Muscle layer of duodenum (tissue), 2 donors: ENCODE measurements at regions not wholly inside any gene's neighbourhood (a gene's known extent, or its start where the extent isn't known, plus 50 kb on each side); places are given as distances from the start of the nearest gene placed in this dataset.
"Not testable (repeated sequence)": the region's sequence is repeated elsewhere in the genome, so short reads cannot be mapped to it uniquely, and the experiment has no call there.

Experiments
- H3K27ac ChIP-seq: one replicate; pipeline ENCODE4 v1.7.0; 2013; ENCODE audit warnings: mild to moderate bottlenecking, low read length
- H3K27me3 ChIP-seq: one replicate; pipeline ENCODE4 v1.7.0; 2013; ENCODE audit warnings: low read depth, mild to moderate bottlenecking, control low read depth, low read length
- H3K36me3 ChIP-seq, 2 donors: one replicate each; pipeline ENCODE4 v1.7.0; 2013; ENCODE audit warnings: low read length in 2 of 2, control low read depth in 1 of 2, mild to moderate bottlenecking in 1 of 2; ENCODE audit not compliant: insufficient read depth in 2 of 2, control insufficient read depth in 1 of 2
- H3K4me1 ChIP-seq, 2 donors: one replicate each; pipeline ENCODE4 v1.7.0; 2013; ENCODE audit warnings: low read length in 2 of 2, mild to moderate bottlenecking in 2 of 2, control low read depth in 1 of 2, moderate library complexity in 1 of 2; ENCODE audit not compliant: insufficient read depth in 2 of 2, control insufficient read depth in 1 of 2
- H3K4me3 ChIP-seq, 2 donors: one replicate each; pipeline ENCODE4 v1.7.0; 2013; ENCODE audit warnings: low read length in 2 of 2, low read depth in 1 of 2, mild to moderate bottlenecking in 1 of 2
- H3K9me3 ChIP-seq, 2 donors: one replicate each; pipeline ENCODE4 v1.7.0; 2013; ENCODE audit warnings: low read length in 2 of 2, control low read depth in 1 of 2, mild to moderate bottlenecking in 1 of 2; ENCODE audit not compliant: control insufficient read depth in 1 of 2
- donor health status: healthy.

DNA sequence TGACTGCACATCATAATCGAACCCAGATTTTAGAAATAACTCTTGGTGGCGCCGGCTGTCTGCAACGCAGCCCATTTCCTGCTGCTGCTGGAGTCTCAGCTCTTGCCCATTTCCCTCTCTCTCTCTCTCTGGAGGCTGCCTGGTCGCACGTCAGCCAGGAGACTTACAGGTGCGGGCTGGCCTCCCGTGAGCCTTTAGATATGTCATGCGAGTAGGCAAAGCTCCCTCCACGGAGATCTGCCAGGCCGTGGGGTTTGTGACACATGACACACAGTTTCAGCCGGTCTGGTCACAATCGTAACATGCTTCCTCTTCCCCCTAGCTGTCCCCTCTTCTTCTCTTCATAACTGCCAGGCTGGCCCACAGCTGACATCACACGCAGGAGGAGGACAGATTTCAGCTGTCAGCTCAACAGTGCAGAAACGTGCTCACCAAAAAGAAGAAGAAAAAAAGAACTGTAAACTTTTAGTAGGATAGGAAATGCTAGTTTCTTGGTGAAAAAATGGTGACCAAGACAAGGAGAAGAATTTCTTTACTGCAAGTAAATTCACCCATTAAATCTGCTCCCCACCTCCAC lies 489.3 kb downstream of the ZNF516 start:
- H3K36me3 ChIP-seq: no peaks in the 10 kb centered on the region
- no peaks in the 10 kb centered on the region for H3K27me3 ChIP-seq
- no peak overlapping the region for H3K27ac ChIP-seq
- H3K4me3 ChIP-seq: no peak overlapping the region
- H3K4me1 ChIP-seq: peaks cover 0 to 6% of the 10 kb centered on the region in 2 donors
- H3K9me3 ChIP-seq: no peaks in the 10 kb centered on the region

DNA sequence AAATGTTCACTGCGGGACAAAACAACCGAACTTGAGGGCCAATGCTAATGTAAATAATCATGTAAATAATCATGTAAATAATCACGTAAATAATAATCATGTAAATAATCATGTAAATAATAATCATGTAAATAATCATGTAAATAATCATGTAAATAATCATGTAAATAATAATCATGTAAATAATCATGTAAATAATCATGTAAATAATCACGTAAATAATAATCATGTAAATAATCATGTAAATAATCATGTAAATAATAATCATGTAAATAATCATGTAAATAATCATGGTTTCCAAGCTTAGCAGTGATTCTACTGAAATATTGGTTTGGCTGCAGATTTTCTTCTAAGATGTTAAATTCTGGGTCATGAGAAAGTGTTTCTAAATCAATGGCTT lies 507.1 kb downstream of the ZNF516 start:
- H3K4me3 ChIP-seq, H3K36me3 ChIP-seq: not testable (repeated sequence)

DNA sequence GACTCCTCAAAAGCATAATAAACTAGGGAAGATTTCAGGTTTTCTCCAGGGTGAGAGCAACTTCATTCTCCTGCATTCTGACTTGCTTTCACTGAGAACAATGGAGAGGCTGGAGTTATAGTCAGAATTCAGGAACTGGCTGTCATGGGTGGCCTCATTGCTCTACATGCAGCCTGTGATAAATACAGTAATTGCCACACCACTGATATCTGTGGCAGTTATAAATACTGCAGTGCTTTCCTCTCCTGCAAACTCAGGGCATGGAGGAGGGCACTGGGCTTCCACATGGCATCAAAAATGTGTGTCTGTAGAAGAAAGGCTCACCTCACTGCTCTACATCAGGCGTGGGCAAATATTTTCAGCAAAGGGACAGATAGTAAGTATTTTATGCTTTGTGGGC lies 510.2 kb downstream of the ZNF516 start:
- Histone ChIP-seq H3K36me3 (no peaks in the 10 kb centered on the region), H3K4me3 (no peak overlapping the region), H3K27ac (no peak overlapping the region), H3K27me3 (no peaks in the 10 kb centered on the region), H3K9me3 (no peaks in the 10 kb centered on the region), H3K4me1 (no peaks in the 10 kb centered on the region)

More for the DNA sequence above, 507.1 kb downstream of the ZNF516 start:
- not testable (repeated sequence) for H3K27ac ChIP-seq, H3K9me3 ChIP-seq, H3K27me3 ChIP-seq, H3K4me1 ChIP-seq

DNA sequence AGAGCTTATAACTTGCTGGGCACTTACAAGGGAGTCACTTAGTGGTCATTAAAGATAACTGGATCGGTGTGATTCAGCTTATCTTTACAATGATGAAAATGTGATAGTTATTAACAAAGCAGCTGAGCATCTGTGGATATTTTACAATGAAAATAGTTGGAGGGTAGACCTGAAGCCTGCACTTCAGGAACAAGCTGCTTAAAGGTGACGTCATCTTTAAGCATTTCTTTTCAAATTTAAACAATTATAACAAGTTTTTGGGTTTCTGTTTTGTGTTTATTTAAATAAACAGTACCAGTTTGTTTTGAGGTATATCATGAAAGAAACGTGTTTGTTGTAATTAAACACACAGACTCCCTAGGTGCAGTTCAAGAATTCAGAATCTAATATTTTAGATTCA lies 513.9 kb downstream of the ZNF516 start:
- no peak overlapping the region for H3K27ac ChIP-seq
- no peaks in the 10 kb centered on the region for H3K4me1 ChIP-seq
- no peak overlapping the region for H3K4me3 ChIP-seq
- no peaks in the 10 kb centered on the region for H3K27me3 ChIP-seq
- no peaks in the 10 kb centered on the region for H3K36me3 ChIP-seq
- no peaks in the 10 kb centered on the region for H3K9me3 ChIP-seq

DNA sequence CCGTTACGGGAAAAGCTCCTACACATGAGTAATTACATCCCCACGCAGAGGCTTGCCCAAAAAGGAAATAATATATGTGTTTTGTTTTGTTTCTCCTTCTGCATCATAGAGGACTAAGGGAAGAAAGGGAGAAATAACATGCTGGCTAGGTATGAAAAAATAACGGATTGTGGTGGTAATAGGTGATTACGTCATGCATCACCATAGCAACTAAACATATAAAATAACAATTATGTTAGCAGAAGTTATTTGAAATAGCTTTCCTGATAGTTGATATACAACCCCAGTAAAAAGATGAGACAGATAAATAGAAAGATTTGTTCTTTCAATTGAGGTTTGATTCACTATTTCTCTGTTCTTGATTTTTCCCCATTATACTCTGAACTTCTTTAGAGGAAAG lies 518.0 kb downstream of the ZNF516 start:
- Histone ChIP-seq H3K27ac (no peak overlapping the region), H3K4me1 (no peaks in the 10 kb centered on the region), H3K4me3 (no peak overlapping the region), H3K9me3 (no peaks in the 10 kb centered on the region), H3K36me3 (no peaks in the 10 kb centered on the region), H3K27me3 (no peaks in the 10 kb centered on the region)

DNA sequence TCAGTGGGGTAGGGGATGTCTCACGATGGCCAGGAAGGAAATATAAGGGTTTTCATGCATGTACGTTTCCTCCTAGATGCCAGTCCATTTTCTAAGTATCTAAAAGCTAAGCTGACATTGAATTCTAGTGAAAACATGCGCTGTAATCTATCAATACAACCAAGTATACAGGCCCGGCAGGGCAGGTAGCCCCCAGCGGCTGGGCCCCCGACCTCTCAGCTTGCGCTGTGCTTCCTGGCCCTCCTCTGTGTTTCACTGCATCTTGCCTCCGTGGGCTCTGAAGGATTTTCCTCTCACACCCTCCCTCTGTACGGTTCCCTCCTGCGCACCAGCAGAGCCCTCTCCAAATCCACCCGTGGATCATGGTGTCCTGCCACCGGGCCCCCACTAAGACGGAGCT lies 524.8 kb downstream of the ZNF516 start:
- Histone ChIP-seq H3K36me3 (no peaks in the 10 kb centered on the region), H3K27me3 (no peaks in the 10 kb centered on the region), H3K4me3 (no peak overlapping the region), H3K27ac (no peak overlapping the region), H3K4me1 (no peaks in the 10 kb centered on the region), H3K9me3 (no peaks in the 10 kb centered on the region)

DNA sequence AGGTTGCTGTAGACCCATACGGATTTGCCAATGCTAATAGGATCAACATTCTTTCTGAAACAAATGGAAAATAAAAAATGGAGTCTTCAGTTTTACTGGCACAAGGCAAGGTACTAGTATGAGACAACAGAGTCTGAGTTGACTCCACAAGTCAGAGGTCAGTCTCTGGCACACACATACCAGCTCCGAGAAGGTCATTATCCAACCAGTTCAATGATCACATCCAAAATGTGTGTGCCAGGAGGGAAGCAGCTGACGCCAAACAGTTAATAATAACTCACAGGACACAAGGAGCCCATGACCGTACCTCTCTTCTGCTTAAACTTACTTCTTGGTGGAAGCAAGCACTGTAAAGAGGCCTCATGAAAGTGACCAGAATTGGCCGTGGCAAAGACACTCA lies 528.6 kb downstream of the ZNF516 start:
- Histone ChIP-seq H3K9me3 (no peaks in the 10 kb centered on the region), H3K27me3 (no peaks in the 10 kb centered on the region), H3K4me1 (no peaks in the 10 kb centered on the region), H3K27ac (no peak overlapping the region), H3K36me3 (no peaks in the 10 kb centered on the region), H3K4me3 (no peak overlapping the region)

DNA sequence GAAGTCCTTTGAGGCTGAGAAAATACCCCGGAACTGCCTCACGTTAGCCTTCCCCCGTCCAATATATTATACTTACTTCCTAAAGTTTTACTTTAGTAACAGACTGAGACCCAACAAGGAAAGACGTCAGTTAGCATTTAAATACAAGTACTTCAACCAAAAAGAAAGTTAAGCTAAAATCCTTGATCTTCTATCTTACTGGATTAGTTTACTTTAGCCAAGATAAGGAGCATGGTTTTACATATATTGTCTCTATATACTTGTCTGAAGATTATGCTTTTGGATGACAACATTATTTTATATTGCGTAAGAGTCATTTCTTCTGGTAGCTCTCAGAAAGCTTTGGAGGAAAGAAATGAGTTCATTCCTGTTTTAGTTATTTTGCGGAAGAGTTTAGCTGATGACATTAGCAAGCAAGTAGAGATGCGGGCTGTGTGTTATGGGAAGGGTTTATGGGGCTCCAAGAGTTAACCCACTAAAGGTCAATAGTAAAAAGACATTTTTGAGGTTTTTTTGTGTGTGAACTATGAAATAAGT lies 532.9 kb downstream of the ZNF516 start:
- H3K4me3 ChIP-seq: no peak overlapping the region
- no peaks in the 10 kb centered on the region for H3K36me3 ChIP-seq
- H3K27me3 ChIP-seq: no peaks in the 10 kb centered on the region
- no peaks in the 10 kb centered on the region for H3K9me3 ChIP-seq
- H3K27ac ChIP-seq: no peak overlapping the region
- H3K4me1 ChIP-seq: no peaks in the 10 kb centered on the region

DNA sequence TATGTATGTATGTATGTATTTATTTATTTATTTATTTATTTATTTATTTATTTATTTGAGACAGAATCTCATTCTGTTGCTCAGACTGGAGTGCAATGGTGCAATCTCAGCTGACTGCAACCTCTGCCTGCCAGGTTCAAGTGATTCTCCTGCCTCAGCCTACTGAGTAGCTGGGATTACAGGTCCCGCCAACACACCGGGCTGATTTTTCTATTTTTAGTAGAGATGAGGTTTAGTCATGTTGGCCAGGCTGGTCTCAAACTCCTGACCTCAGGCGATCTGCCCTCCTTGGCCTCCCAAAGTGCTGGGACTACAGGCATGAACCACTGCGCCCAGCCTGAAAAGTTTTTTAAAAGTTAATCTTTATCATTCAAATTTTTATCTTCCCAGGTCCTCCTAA lies 532.9 kb upstream of the SMIM21 start:
- not testable (repeated sequence) for H3K4me3 ChIP-seq, H3K36me3 ChIP-seq, H3K9me3 ChIP-seq, H3K4me1 ChIP-seq, H3K27ac ChIP-seq, H3K27me3 ChIP-seq

DNA sequence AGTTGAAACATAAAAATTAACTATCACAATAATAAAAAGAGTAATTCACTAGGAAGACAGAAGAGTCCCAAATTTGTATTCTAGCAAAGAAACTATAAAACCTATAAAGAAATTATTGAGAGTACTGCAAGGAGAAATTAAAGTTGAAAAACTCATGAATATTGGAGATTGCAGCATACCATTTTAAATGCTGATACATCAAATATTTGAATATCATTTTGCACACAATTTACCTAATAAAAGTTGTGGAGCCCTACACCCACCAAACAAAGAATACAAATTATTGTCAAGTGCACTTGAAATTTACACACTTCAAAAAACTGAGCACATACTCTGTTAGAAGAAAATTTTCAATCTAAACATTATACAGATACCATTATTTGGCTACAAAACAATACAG lies 531.6 kb upstream of the SMIM21 start:
- Histone ChIP-seq H3K27me3 (no peaks in the 10 kb centered on the region), H3K27ac (no peak overlapping the region), H3K36me3 (no peaks in the 10 kb centered on the region), H3K4me3 (no peak overlapping the region), H3K9me3 (no peaks in the 10 kb centered on the region), H3K4me1 (no peaks in the 10 kb centered on the region)

DNA sequence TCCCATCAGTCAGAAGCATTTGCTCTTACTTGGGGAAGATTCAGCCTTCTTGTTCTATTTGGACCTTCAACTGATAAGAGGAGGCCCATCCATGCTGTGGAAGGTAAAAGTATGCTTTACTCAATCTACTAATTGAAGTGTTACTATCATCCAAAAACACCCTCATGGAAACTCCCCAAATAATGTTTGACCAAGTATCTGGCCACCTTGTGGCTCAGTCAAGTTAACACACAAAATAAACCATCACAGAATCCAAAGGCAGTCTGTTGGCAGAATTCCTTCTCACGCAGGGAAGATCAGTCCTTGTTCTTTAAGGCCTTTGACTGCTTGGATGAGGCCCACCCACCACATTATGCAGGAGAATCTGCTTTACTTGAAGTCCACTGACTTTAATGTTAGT lies 531.2 kb upstream of the SMIM21 start:
- H3K27ac ChIP-seq: no peak overlapping the region

DNA sequence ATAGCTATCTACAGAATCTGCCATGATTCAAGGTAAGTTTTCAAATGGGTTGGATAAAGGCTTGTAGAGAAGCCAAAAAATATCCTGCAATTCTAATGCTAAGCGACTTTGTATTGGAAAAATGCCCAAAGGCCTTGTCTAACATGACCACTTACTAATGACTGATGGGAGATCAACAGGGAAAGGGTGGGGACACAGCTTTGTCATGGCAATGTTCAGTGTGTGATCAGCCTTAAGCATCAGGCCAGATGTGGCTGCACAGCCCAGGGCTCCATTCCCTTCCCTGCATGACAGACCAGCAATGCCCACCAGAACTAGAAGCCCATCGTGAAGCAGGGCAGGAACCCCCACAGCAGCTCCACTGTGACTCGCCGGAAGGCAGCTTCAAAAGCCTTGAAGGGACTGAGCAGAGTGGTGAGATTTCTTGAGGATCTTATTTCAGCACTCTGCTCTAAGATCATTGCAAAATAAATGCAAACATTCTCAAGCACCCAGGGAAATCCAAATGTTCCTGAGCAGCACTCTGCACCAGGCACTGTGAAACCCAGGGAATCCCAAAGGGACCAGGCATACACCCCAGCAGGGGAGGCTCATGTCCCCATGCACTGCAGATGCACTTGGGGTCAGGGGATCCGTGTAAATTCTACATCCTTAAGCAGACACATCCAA lies 517.9 kb upstream of the SMIM21 start:
- H3K27ac ChIP-seq: no peak overlapping the region

More for the DNA sequence above, 531.2 kb upstream of the SMIM21 start:
- Histone ChIP-seq H3K4me1 (no peaks in the 10 kb centered on the region), H3K9me3 (no peaks in the 10 kb centered on the region), H3K36me3 (no peaks in the 10 kb centered on the region), H3K27me3 (no peaks in the 10 kb centered on the region), H3K4me3 (no peak overlapping the region)

More for the DNA sequence above, 517.9 kb upstream of the SMIM21 start:
- Histone ChIP-seq H3K4me1 (no peaks in the 10 kb centered on the region), H3K36me3 (no peaks in the 10 kb centered on the region), H3K27me3 (no peaks in the 10 kb centered on the region), H3K9me3 (peaks cover 0 to 14% of the 10 kb centered on the region in 2 donors), H3K4me3 (no peak overlapping the region)
